ENCODE measurements at regions not wholly inside any gene's neighbourhood (a gene's known extent, or its start where the extent isn't known, plus 50 kb on each side); places are given as distances from the start of the nearest gene placed in this dataset.

GRCh38 chr16:65260746-65261145 lies 138.9 kb upstream of the CDH11 start:
- ChIA-PET POLR2A (no interaction called here), CTCF (ENCODE audit: low intra/inter-chr PET ratio, low total read pairs) (no interaction called here)
- H3K36me3 ChIP-seq (replicated peaks in 1 of 2; ENCODE audit: control insufficient read depth in 1 of 2, insufficient read depth in 2 of 2, low read length in 2 of 2): no peaks in the 10 kb centered on the region
- H2AFZ ChIP-seq (ENCODE audit: low read length): no peak overlapping the region
- DNase-seq (ENCODE audit: low spot score): no peak
- H4K20me1 ChIP-seq (ENCODE audit: insufficient read depth, low read length): no peaks in the 10 kb centered on the region
- no peak for ATAC-seq
- no peaks in the 10 kb centered on the region for H3K4me1 ChIP-seq (ENCODE audit: insufficient read depth, low read length)
- TF ChIP-seq PCBP2 (optimal IDR thresholded peaks at IDR 0.05; ENCODE audit: low read depth, low read length, poor library complexity, severe bottlenecking) (no peak), TBP (CRISPR knock-in tag; IDR thresholded peaks at IDR 0.05) (no peak), TFE3 (CRISPR knock-in tag; IDR thresholded peaks at IDR 0.05) (no peak), RFX1 (IDR thresholded peaks at IDR 0.05) (no peak), ZNF576 (CRISPR knock-in tag; IDR thresholded peaks at IDR 0.05) (no peak), KLF15 (CRISPR knock-in tag; IDR thresholded peaks at IDR 0.05; ENCODE audit: borderline replicate concordance) (no peak), ZBTB38 (CRISPR knock-in tag; IDR thresholded peaks at IDR 0.05) (no peak), HNF4A (CRISPR knock-in tag; IDR thresholded peaks at IDR 0.05) (no peak), SMYD3 (CRISPR knock-in tag; IDR thresholded peaks at IDR 0.05) (no peak), NPAS2 (CRISPR knock-in tag; IDR thresholded peaks at IDR 0.05; ENCODE audit: borderline replicate concordance) (no peak)
- WGBS (ENCODE audit: low lambda C conversion rate): 4% methylated on average over 1 of the region's 1 CpG
- in situ Hi-C loops (cut with HindIII; ENCODE audit: extremely low pct_ligation_motif_present, low pct_unique_long_range_greater_than_20kb): no loop called here
- no TSS peak for BruUV-seq (replicated peaks)
- no peak overlapping the region for H3K27ac ChIP-seq (ENCODE audit: extremely low read length, insufficient read depth, low read length)
- intact Hi-C loops (cut with micrococcal nuclease; ENCODE audit: unreplicated experiment): no loop called here
- FAIRE-seq: no peak
- no peaks in the 10 kb centered on the region for H3K79me2 ChIP-seq (ENCODE audit: insufficient read depth, low read length)
- H3K9me3 ChIP-seq (ENCODE audit: low read length): peaks cover 19% of the 10 kb centered on the region; the same call in 1 of the 2 replicates
- H3K27me3 ChIP-seq (ENCODE audit: control insufficient read depth in 1 of 2, insufficient read depth in 2 of 2, low read length in 2 of 2): no peaks in the 10 kb centered on the region
- no peak overlapping the region for H3K4me3 ChIP-seq (replicated peaks in 1 of 3; ENCODE audit: insufficient read depth in 1 of 3, low read depth in 2 of 3, low read length in 3 of 3)
- no peak overlapping the region for H3K4me2 ChIP-seq (ENCODE audit: low read depth, low read length)
- no peak overlapping the region for H3K9ac ChIP-seq (ENCODE audit: insufficient read depth, low read depth, low read length)
